Cardiac fibroblast (primary cell): ENCODE measurements at regions not wholly inside any gene's neighbourhood (a gene's known extent, or its start where the extent isn't known, plus 50 kb on each side); places are given as distances from the start of the nearest gene placed in this dataset.

Experiments
- DNase-seq, 2 donors: peaks; one replicate each; pipeline versions ENCODE4 v3.0.0 to v3.0.0-alpha.2; 2010; ENCODE audit warnings: low read depth in 2 of 2
- H3K4me3 ChIP-seq, 2 donors: replicated peaks in 1 of 2; 1 replicate in 1 of 2; 2 replicates in 1 of 2; pipeline ENCODE4 v1.5.1; 2011; ENCODE audit warnings: low read depth in 2 of 2, low read length in 2 of 2, mild to moderate bottlenecking in 2 of 2, moderate library complexity in 1 of 2
- TF ChIP-seq, protein P1 (sequence below): IDR thresholded peaks from one replicate; pipeline ENCODE4 v1.5.1; 2011; ENCODE audit warnings: low read depth, mild to moderate bottlenecking, low read length, inconsistent platforms

GRCh38 chr17:77291591-77292386 is 151.0 kb downstream of the SEC14L1 start:
- H3K4me3 ChIP-seq, result no peak overlapping the region
- no peak for DNase-seq
- TF ChIP-seq, protein P1, sequence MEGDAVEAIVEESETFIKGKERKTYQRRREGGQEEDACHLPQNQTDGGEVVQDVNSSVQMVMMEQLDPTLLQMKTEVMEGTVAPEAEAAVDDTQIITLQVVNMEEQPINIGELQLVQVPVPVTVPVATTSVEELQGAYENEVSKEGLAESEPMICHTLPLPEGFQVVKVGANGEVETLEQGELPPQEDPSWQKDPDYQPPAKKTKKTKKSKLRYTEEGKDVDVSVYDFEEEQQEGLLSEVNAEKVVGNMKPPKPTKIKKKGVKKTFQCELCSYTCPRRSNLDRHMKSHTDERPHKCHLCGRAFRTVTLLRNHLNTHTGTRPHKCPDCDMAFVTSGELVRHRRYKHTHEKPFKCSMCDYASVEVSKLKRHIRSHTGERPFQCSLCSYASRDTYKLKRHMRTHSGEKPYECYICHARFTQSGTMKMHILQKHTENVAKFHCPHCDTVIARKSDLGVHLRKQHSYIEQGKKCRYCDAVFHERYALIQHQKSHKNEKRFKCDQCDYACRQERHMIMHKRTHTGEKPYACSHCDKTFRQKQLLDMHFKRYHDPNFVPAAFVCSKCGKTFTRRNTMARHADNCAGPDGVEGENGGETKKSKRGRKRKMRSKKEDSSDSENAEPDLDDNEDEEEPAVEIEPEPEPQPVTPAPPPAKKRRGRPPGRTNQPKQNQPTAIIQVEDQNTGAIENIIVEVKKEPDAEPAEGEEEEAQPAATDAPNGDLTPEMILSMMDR, result no peak

- TF ChIP-seq, protein P1, result no peak
- no peak overlapping the region for H3K4me3 ChIP-seq
Observed at GRCh38 chr17:77294761-77295160, 154.0 kb downstream of the SEC14L1 start.

GRCh38 chr17:77295241-77295853 is 154.6 kb downstream of the SEC14L1 start:
- TF ChIP-seq, protein P1, result no peak
- no peak for DNase-seq
- no peak overlapping the region for H3K4me3 ChIP-seq

More at GRCh38 chr17:77294761-77295160, 154.0 kb downstream of the SEC14L1 start:
- DNase-seq, result no peak

GRCh38 chr17:77296769-77297409 is 156.1 kb downstream of the SEC14L1 start:
- no peak overlapping the region for H3K4me3 ChIP-seq
- TF ChIP-seq, protein P1, result no peak
- DNase-seq, result no peak

GRCh38 chr17:77297693-77298666 is 157.2 kb downstream of the SEC14L1 start:
- DNase-seq, result no peak
- H3K4me3 ChIP-seq, result no peak overlapping the region
- TF ChIP-seq, protein P1, result no peak

DNA sequence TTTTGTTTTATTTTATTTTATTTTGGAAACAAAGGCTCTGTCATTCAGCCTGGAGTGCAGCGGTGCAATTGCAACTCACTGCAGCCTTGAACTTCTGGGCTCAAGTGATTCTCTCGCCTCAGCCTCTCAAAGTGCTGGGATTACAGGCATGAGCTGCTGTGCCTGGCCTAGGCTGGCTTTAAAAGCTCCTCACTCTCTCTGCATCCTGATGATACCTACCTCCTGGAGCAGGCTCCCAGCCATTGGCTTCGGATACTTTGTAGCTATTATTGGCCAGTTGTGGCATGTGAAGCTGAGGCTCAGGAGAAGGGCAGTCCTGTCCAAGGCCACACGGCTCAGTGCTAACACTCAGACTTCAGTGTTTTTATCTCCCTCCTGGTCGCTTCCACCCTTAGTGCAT is 158.0 kb downstream of the SEC14L1 start:
- DNase-seq, result no peak
- TF ChIP-seq, protein P1, result no peak
- H3K4me3 ChIP-seq, result no peak overlapping the region
